ENCODE measurements at regions not wholly inside any gene's neighbourhood (a gene's known extent, or its start where the extent isn't known, plus 50 kb on each side); places are given as distances from the start of the nearest gene placed in this dataset.
A peak's percentile ranks its signal among the peaks of the same experiment; 100 is the strongest.

GRCh38 chrX:69324851-69325250 is 159.6 kb upstream of the PJA1 start:
- Histone ChIP-seq H3K27ac (ENCODE audit: low read depth) (no peak overlapping the region), H3K4me3 (ENCODE audit: low read depth, low read length) (no peak overlapping the region), H3K36me3 (ENCODE audit: insufficient read depth) (no peaks in the 10 kb centered on the region), H3K4me1 (ENCODE audit: insufficient read depth) (no peaks in the 10 kb centered on the region)
- 73% methylated on average over 2 of the region's 2 CpGs for WGBS
- DNase-seq (ENCODE audit: extremely low spot score): no peak

- Histone ChIP-seq H3K4me1 (ENCODE audit: insufficient read depth) (no peaks in the 10 kb centered on the region), H3K36me3 (ENCODE audit: insufficient read depth) (no peaks in the 10 kb centered on the region), H3K27ac (ENCODE audit: low read depth) (no peak overlapping the region), H3K4me3 (ENCODE audit: low read depth, low read length) (no peak overlapping the region)
- no peak for DNase-seq (ENCODE audit: extremely low spot score)
- WGBS: 79% methylated on average over 9 of the region's 9 CpGs
Observed at GRCh38 chrX:69323786-69324720, 158.8 kb upstream of the PJA1 start.

- H3K27ac ChIP-seq (ENCODE audit: low read depth): no peak overlapping the region
- WGBS: 88% methylated on average over 3 of the region's 3 CpGs
- DNase-seq (ENCODE audit: extremely low spot score): no peak
Observed at GRCh38 chrX:69321789-69322188, 156.5 kb upstream of the PJA1 start.

GRCh38 chrX:69321006-69321655 is 155.9 kb upstream of the PJA1 start:
- Histone ChIP-seq H3K36me3 (ENCODE audit: insufficient read depth) (no peaks in the 10 kb centered on the region), H3K4me3 (ENCODE audit: low read depth, low read length) (no peak overlapping the region), H3K4me1 (ENCODE audit: insufficient read depth) (no peaks in the 10 kb centered on the region), H3K27ac (ENCODE audit: low read depth) (no peak overlapping the region)
- WGBS: 86% methylated on average over 5 of the region's 5 CpGs
- DNase-seq (ENCODE audit: extremely low spot score): no peak

More at GRCh38 chrX:69321789-69322188, 156.5 kb upstream of the PJA1 start:
- Histone ChIP-seq H3K36me3 (ENCODE audit: insufficient read depth) (no peaks in the 10 kb centered on the region), H3K4me1 (ENCODE audit: insufficient read depth) (no peaks in the 10 kb centered on the region), H3K4me3 (ENCODE audit: low read depth, low read length) (no peak overlapping the region)

GRCh38 chrX:69320116-69320515 is 154.9 kb upstream of the PJA1 start:
- Histone ChIP-seq H3K4me1 (ENCODE audit: insufficient read depth) (no peaks in the 10 kb centered on the region), H3K4me3 (ENCODE audit: low read depth, low read length) (no peak overlapping the region), H3K27ac (ENCODE audit: low read depth) (no peak overlapping the region), H3K36me3 (ENCODE audit: insufficient read depth) (no peaks in the 10 kb centered on the region)
- DNase-seq (ENCODE audit: extremely low spot score): no peak
- 82% methylated on average over 1 of the region's 1 CpG for WGBS

- no peak overlapping the region for H3K27ac ChIP-seq (ENCODE audit: low read depth)
- 81% methylated on average over 7 of the region's 7 CpGs for WGBS
- no peaks in the 10 kb centered on the region for H3K36me3 ChIP-seq (ENCODE audit: insufficient read depth)
- H3K4me3 ChIP-seq (ENCODE audit: low read depth, low read length): no peak overlapping the region
- H3K4me1 ChIP-seq (ENCODE audit: insufficient read depth): no peaks in the 10 kb centered on the region
- no peak for DNase-seq (ENCODE audit: extremely low spot score)
Observed at GRCh38 chrX:69319376-69319775, 154.1 kb upstream of the PJA1 start.

- no peaks in the 10 kb centered on the region for H3K36me3 ChIP-seq (ENCODE audit: insufficient read depth)
- WGBS: 84% methylated on average over 5 of the region's 5 CpGs
- no peak overlapping the region for H3K27ac ChIP-seq (ENCODE audit: low read depth)
- H3K4me1 ChIP-seq (ENCODE audit: insufficient read depth): no peaks in the 10 kb centered on the region
- H3K4me3 ChIP-seq (ENCODE audit: low read depth, low read length): no peak overlapping the region
- DNase-seq (ENCODE audit: extremely low spot score): no peak
Observed at GRCh38 chrX:69318651-69319340, 153.5 kb upstream of the PJA1 start.

GRCh38 chrX:69317721-69318120 is 152.5 kb upstream of the PJA1 start:
- no peak for DNase-seq (ENCODE audit: extremely low spot score)
- Histone ChIP-seq H3K4me1 (ENCODE audit: insufficient read depth) (no peaks in the 10 kb centered on the region), H3K36me3 (ENCODE audit: insufficient read depth) (no peaks in the 10 kb centered on the region), H3K4me3 (ENCODE audit: low read depth, low read length) (no peak overlapping the region), H3K27ac (ENCODE audit: low read depth) (no peak overlapping the region)
- 75% methylated on average over 2 of the region's 2 CpGs for WGBS

GRCh38 chrX:69314436-69315348 is 149.4 kb upstream of the PJA1 start:
- Histone ChIP-seq H3K4me3 (ENCODE audit: low read depth, low read length) (no peak overlapping the region), H3K4me1 (ENCODE audit: insufficient read depth) (no peaks in the 10 kb centered on the region), H3K27ac (ENCODE audit: low read depth) (no peak overlapping the region), H3K36me3 (ENCODE audit: insufficient read depth) (no peaks in the 10 kb centered on the region)
- DNase-seq (ENCODE audit: extremely low spot score): peak; percentile 20
- WGBS: 32% methylated on average over 20 of the region's 20 CpGs

- H3K36me3 ChIP-seq (ENCODE audit: insufficient read depth): no peaks in the 10 kb centered on the region
- no peaks in the 10 kb centered on the region for H3K4me1 ChIP-seq (ENCODE audit: insufficient read depth)
- H3K4me3 ChIP-seq (ENCODE audit: low read depth, low read length): no peak overlapping the region
- WGBS: 79% methylated on average over 6 of the region's 6 CpGs
- no peak for DNase-seq (ENCODE audit: extremely low spot score)
- no peak overlapping the region for H3K27ac ChIP-seq (ENCODE audit: low read depth)
Observed at GRCh38 chrX:69313617-69314290, 148.5 kb upstream of the PJA1 start.

GRCh38 chrX:69311936-69312670 is 146.8 kb upstream of the PJA1 start:
- H3K4me1 ChIP-seq (ENCODE audit: insufficient read depth): no peaks in the 10 kb centered on the region
- H3K4me3 ChIP-seq (ENCODE audit: low read depth, low read length): no peak overlapping the region
- WGBS: 91% methylated on average over 11 of the region's 11 CpGs
- no peak overlapping the region for H3K27ac ChIP-seq (ENCODE audit: low read depth)
- H3K36me3 ChIP-seq (ENCODE audit: insufficient read depth): no peaks in the 10 kb centered on the region
- DNase-seq (ENCODE audit: extremely low spot score): no peak
